T-helper 1 cell treated with Interleukin-12 subunit alpha and Interleukin-12 subunit beta and Interleukin-4 antibody, amounts not matched to agents 30 μg/mL and 1 μg/mL, for 36 hours (primary cell): ENCODE measurements at regions not wholly inside any gene's neighbourhood (a gene's known extent, or its start where the extent isn't known, plus 50 kb on each side); places are given as distances from the start of the nearest gene placed in this dataset.
"Not testable (repeated sequence)": the region's sequence is repeated elsewhere in the genome, so short reads cannot be mapped to it uniquely, and the experiment has no call there.

ENCODE experiments used
- H3K27ac Mint-ChIP-seq: one replicate; pipeline ENCODE4 v1.8.0; 2021; ENCODE audit warnings: mild to moderate bottlenecking, mixed read lengths
- H3K27me3 Mint-ChIP-seq: one replicate; pipeline ENCODE4 v1.8.0; 2021; ENCODE audit warnings: low read depth, mixed read lengths
- H3K36me3 Mint-ChIP-seq: one replicate; pipeline ENCODE4 v1.8.0; 2021; ENCODE audit warnings: low read depth, mixed read lengths
- H3K4me1 Mint-ChIP-seq: one replicate; pipeline ENCODE4 v1.8.0; 2021; ENCODE audit warnings: low read depth, mixed read lengths
- H3K4me3 Mint-ChIP-seq: one replicate; pipeline ENCODE4 v1.8.0; 2021; ENCODE audit warnings: mild to moderate bottlenecking, moderate library complexity, mixed read lengths
- H3K9me3 Mint-ChIP-seq: one replicate; pipeline ENCODE4 v1.8.0; 2021; ENCODE audit warnings: mixed read lengths

DNA sequence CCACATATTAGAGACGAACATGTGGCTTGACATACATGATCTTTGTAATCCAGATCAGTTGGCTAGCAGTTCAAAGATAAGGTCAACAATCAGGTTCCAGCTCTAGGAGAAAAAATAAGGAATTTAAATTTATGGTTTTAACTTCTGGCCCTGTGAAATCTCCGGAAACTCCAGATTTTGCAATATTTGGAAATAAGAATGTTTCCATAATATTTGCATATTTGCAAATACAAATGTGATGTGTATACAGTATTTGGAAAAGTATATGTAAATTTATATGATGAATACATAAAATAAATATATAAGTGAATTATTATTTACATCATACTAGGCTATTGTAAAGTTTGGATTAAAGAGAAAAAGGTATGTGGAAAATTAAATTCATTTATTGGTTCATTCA is 97.1 kb downstream of the KCNJ2 start:
- H3K27me3 Mint-ChIP-seq, result no peaks in the 10 kb centered on the region

DNA sequence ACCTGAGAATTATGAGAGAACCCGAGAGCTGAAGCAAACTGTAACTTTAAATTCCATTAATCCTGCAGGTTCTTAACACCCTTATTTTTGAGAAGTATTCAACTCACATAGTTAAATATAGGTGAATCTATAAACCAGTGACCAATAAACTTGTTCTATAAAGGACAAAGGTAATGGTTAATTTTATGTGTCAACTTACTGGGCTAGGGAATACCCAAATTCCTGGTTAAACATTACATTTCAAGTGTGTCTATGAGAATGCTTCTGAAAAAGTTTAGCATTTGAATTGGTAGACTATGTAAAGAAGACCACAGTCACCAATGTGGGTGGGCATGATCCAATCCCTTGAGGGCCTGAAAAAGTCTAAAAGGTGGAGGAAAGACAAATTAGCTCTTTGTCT is 99.1 kb downstream of the KCNJ2 start:
- Mint-ChIP-seq H3K27me3 (no peaks in the 10 kb centered on the region), H3K4me3 (no peak overlapping the region), H3K27ac (no peak overlapping the region), H3K36me3 (no peaks in the 10 kb centered on the region), H3K9me3 (peaks cover 16% of the 10 kb centered on the region), H3K4me1 (no peaks in the 10 kb centered on the region)

More for the DNA sequence above, 97.1 kb downstream of the KCNJ2 start:
- H3K9me3 Mint-ChIP-seq, result peaks cover 16% of the 10 kb centered on the region
- H3K4me1 Mint-ChIP-seq, result no peaks in the 10 kb centered on the region
- no peaks in the 10 kb centered on the region for H3K36me3 Mint-ChIP-seq
- no peak overlapping the region for H3K27ac Mint-ChIP-seq
- H3K4me3 Mint-ChIP-seq, result no peak overlapping the region

DNA sequence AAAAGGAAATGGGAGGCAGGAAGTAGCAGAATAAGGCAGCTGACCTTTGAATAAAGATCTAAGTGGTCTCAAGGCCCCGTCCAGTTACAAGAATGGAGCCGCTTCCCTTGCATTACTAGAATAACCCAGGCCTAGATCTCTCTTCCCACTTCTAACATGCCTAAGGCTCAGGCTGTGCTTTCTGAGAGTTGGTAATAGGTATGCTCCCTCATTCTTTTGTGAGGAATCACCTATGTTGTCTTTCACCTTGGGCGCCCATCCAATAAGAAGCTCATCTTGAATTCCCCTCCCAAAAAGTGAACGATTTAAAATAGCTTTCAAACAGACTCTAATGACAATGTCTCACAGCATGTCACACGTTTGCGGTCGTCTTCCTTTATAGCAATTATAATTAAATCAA is 101.2 kb downstream of the KCNJ2 start:
- Mint-ChIP-seq H3K4me1 (no peaks in the 10 kb centered on the region), H3K4me3 (no peak overlapping the region), H3K27me3 (no peaks in the 10 kb centered on the region), H3K27ac (no peak overlapping the region), H3K9me3 (peaks cover 16% of the 10 kb centered on the region), H3K36me3 (no peaks in the 10 kb centered on the region)

DNA sequence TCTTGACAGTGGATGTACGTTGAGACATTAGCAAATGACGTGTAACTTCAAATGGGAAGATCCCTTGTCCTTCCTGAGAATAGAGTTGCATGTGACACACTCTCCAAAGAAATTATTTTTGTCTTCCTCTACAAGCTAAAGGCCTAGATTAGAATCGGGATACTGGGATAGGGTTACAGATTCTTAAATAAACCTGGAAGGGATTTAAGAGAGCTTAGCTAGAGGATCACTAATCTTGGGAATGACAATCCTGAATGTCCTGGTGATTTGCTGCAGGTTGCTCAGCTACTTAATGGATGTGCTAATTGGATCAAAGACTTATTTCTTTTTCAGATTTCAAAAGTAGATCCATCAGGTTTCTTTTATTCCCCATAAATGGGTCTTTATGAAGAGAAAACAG is 101.9 kb downstream of the KCNJ2 start:
- Mint-ChIP-seq H3K27ac (no peak overlapping the region), H3K9me3 (peaks cover 16% of the 10 kb centered on the region), H3K4me1 (no peaks in the 10 kb centered on the region), H3K36me3 (no peaks in the 10 kb centered on the region), H3K27me3 (no peaks in the 10 kb centered on the region), H3K4me3 (no peak overlapping the region)

DNA sequence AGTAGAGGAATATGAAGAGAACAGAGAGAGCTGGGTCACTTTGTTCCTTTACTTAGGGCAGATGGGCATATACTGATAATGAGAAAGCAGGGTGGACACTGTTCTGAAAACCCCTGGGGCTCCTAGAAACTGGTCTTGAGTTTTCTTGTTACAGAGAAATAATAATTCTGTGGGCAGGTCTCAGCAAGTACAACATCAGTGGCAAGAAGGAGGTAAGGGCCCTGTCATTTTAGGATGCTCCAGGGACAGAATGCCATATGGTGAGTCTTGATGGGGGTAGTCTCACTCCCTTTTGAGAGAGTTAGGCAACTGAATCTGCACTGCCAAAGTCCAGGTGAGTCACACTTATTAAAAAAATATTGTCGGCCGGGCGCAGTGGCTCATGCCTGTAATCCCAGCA is 102.3 kb downstream of the KCNJ2 start:
- Mint-ChIP-seq H3K4me3 (no peak overlapping the region), H3K27ac (no peak overlapping the region), H3K36me3 (no peaks in the 10 kb centered on the region), H3K4me1 (no peaks in the 10 kb centered on the region), H3K27me3 (no peaks in the 10 kb centered on the region), H3K9me3 (peaks cover 16% of the 10 kb centered on the region)

- H3K27ac Mint-ChIP-seq, result no peak overlapping the region
- peaks cover 6% of the 10 kb centered on the region for H3K9me3 Mint-ChIP-seq
- no peaks in the 10 kb centered on the region for H3K27me3 Mint-ChIP-seq
- H3K36me3 Mint-ChIP-seq, result no peaks in the 10 kb centered on the region
- H3K4me1 Mint-ChIP-seq, result no peaks in the 10 kb centered on the region
- no peak overlapping the region for H3K4me3 Mint-ChIP-seq
These were observed 104.9 kb downstream of the KCNJ2 start for GRCh38 chr17:70274255-70274654.

GRCh38 chr17:70276906-70277305 is 107.6 kb downstream of the KCNJ2 start:
- H3K9me3 Mint-ChIP-seq, result no peaks in the 10 kb centered on the region
- H3K27me3 Mint-ChIP-seq, result no peaks in the 10 kb centered on the region
- H3K36me3 Mint-ChIP-seq, result no peaks in the 10 kb centered on the region
- H3K27ac Mint-ChIP-seq, result no peak overlapping the region
- no peak overlapping the region for H3K4me3 Mint-ChIP-seq
- no peaks in the 10 kb centered on the region for H3K4me1 Mint-ChIP-seq

DNA sequence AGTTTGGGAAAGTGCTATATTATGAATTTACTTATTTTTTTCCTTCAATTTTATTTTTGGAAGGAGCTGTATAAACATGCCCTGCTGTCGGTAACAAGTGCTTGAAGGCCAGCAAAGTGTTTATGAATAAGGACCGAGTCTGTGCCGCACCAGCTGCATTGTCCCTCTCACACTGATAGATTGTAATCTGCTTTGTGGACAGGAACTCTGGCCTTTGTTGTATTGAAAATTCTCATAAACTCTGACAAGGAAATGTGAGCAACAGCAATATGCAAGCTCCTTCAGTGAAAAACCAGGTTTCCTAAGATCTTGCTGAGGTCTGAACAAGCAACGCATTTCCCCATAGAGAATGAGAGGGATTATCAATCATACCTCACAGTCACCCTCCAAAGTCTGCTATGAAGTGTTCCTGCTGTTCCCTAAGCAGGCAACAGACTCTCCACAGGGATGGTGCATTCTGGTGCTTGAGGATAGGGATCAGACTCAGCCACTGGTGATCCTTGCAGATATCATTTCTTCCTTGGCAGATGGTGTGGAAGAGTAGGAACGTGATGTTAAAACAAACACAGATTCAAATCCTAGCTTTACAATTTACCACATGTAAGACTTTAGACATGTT is 109.6 kb downstream of the KCNJ2 start:
- Mint-ChIP-seq H3K27me3 (no peaks in the 10 kb centered on the region), H3K36me3 (no peaks in the 10 kb centered on the region), H3K4me3 (no peak overlapping the region), H3K9me3 (no peaks in the 10 kb centered on the region), H3K27ac (no peak overlapping the region), H3K4me1 (no peaks in the 10 kb centered on the region)

GRCh38 chr17:70286391-70286790 is 117.1 kb downstream of the KCNJ2 start:
- Mint-ChIP-seq H3K27ac (no peak overlapping the region), H3K36me3 (no peaks in the 10 kb centered on the region), H3K4me3 (no peak overlapping the region), H3K9me3 (peaks cover 7% of the 10 kb centered on the region), H3K27me3 (no peaks in the 10 kb centered on the region), H3K4me1 (no peaks in the 10 kb centered on the region)

- Mint-ChIP-seq H3K36me3 (no peaks in the 10 kb centered on the region), H3K4me3 (no peak overlapping the region), H3K4me1 (no peaks in the 10 kb centered on the region), H3K27me3 (no peaks in the 10 kb centered on the region), H3K27ac (no peak overlapping the region), H3K9me3 (peaks cover 10% of the 10 kb centered on the region)
These were observed 119.4 kb downstream of the KCNJ2 start for GRCh38 chr17:70288540-70289290.

GRCh38 chr17:70290770-70291169 is 121.4 kb downstream of the KCNJ2 start:
- no peak overlapping the region for H3K27ac Mint-ChIP-seq
- H3K27me3 Mint-ChIP-seq, result no peaks in the 10 kb centered on the region
- H3K4me1 Mint-ChIP-seq, result no peaks in the 10 kb centered on the region
- peaks cover 12% of the 10 kb centered on the region for H3K9me3 Mint-ChIP-seq
- no peaks in the 10 kb centered on the region for H3K36me3 Mint-ChIP-seq
- H3K4me3 Mint-ChIP-seq, result no peak overlapping the region

GRCh38 chr17:70292366-70292765 is 123.0 kb downstream of the KCNJ2 start:
- Mint-ChIP-seq H3K9me3 (peaks cover 14% of the 10 kb centered on the region), H3K4me1 (no peaks in the 10 kb centered on the region), H3K27ac (no peak overlapping the region), H3K27me3 (no peaks in the 10 kb centered on the region), H3K4me3 (no peak overlapping the region), H3K36me3 (no peaks in the 10 kb centered on the region)

DNA sequence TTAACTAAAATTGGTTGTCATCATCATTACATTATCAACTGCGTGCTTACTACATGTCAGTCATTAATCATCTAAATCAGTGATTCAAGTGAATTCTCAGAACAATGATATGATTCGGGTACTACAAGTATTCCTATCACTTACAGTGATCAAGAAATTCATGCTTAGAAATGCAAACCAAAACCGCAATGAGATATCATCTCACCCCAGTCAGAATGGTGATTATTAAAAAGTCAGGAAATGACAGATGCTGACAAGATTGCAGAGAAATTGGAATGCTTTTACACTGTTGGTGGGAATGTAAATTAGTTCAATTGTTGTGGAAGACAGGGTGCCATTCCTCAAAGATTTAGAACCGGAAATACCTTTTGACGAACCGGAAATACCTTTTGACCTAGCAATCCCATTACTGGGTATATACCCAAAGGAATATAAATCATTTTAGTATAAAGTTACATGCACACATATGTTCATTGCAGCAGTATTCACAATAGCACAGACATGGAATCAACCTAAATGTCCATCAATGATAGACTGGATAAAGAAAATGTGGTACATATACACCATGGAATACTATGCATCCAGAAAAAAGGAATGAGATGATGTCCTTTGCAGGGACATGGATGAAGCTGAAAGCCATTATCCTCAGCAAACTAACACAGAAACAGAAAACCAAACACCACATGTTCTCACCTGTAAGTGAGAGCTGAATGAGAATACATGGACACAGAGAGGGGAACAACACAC is 124.4 kb downstream of the KCNJ2 start:
- not testable (repeated sequence) for H3K4me3 Mint-ChIP-seq, H3K27me3 Mint-ChIP-seq, H3K36me3 Mint-ChIP-seq, H3K27ac Mint-ChIP-seq, H3K4me1 Mint-ChIP-seq
- H3K9me3 Mint-ChIP-seq, result peaks cover 11% of the 10 kb centered on the region

- Mint-ChIP-seq H3K27ac (no peak overlapping the region), H3K27me3 (no peaks in the 10 kb centered on the region), H3K36me3 (no peaks in the 10 kb centered on the region), H3K4me3 (no peak overlapping the region), H3K9me3 (peaks cover 21% of the 10 kb centered on the region), H3K4me1 (no peaks in the 10 kb centered on the region)
These were observed 126.0 kb downstream of the KCNJ2 start for GRCh38 chr17:70295329-70295728.

DNA sequence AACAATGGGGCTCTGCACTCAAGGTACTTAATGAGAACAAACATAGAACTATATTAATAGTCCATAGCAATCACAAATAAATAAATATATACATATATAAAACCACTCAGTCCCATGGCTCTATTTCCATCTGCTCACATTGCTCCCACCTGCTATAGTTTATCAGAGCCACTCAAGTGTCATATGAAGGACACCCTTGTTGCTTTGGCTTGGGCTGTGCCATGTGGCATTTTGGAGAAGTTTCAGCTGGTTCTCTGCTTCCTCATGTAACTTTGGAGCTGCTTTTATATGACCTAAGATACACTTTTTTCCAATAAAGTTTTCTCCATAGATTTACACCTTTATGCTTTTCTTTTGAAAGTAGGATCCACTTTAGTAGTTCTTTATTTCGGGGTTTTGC is 126.4 kb downstream of the KCNJ2 start:
- peaks cover 24% of the 10 kb centered on the region for H3K9me3 Mint-ChIP-seq
- no peaks in the 10 kb centered on the region for H3K4me1 Mint-ChIP-seq
- H3K36me3 Mint-ChIP-seq, result no peaks in the 10 kb centered on the region
- H3K4me3 Mint-ChIP-seq, result no peak overlapping the region
- no peaks in the 10 kb centered on the region for H3K27me3 Mint-ChIP-seq
- no peak overlapping the region for H3K27ac Mint-ChIP-seq
